ENCODE measurements at regions not wholly inside any gene's neighbourhood (a gene's known extent, or its start where the extent isn't known, plus 50 kb on each side); places are given as distances from the start of the nearest gene placed in this dataset.

GRCh38 chr5:160991205-160991604 lies 139.2 kb upstream of the ATP10B start:
- no peak for DNase-seq (ENCODE audit: extremely low spot score)
- WGBS, result 91% methylated on average over 1 of the region's 1 CpG
- H3K36me3 ChIP-seq (ENCODE audit: insufficient read depth), result peaks cover 2% of the 10 kb centered on the region
- H3K4me3 ChIP-seq (ENCODE audit: low read depth, low read length), result no peak overlapping the region
- H3K27ac ChIP-seq (ENCODE audit: low read depth), result no peak overlapping the region
- H3K4me1 ChIP-seq (ENCODE audit: insufficient read depth), result no peaks in the 10 kb centered on the region

GRCh38 chr5:160979385-160979784 lies 127.4 kb upstream of the ATP10B start:
- Histone ChIP-seq H3K4me3 (ENCODE audit: low read depth, low read length) (no peak overlapping the region), H3K27ac (ENCODE audit: low read depth) (no peak overlapping the region), H3K4me1 (ENCODE audit: insufficient read depth) (no peaks in the 10 kb centered on the region), H3K36me3 (ENCODE audit: insufficient read depth) (no peaks in the 10 kb centered on the region)
- 49% methylated on average over 3 of the region's 3 CpGs for whole genome bisulfite sequencing
- DNase-seq (ENCODE audit: extremely low spot score), result no peak

GRCh38 chr5:160978944-160979343 lies 126.9 kb upstream of the ATP10B start:
- H3K27ac ChIP-seq (ENCODE audit: low read depth), result no peak overlapping the region
- H3K4me3 ChIP-seq (ENCODE audit: low read depth, low read length), result no peak overlapping the region
- no peak for DNase-seq (ENCODE audit: extremely low spot score)
- no peaks in the 10 kb centered on the region for H3K36me3 ChIP-seq (ENCODE audit: insufficient read depth)
- H3K4me1 ChIP-seq (ENCODE audit: insufficient read depth), result no peaks in the 10 kb centered on the region

- H3K36me3 ChIP-seq (ENCODE audit: insufficient read depth), result no peaks in the 10 kb centered on the region
- DNase-seq (ENCODE audit: extremely low spot score), result no peak
- 57% methylated on average over 2 of the region's 2 CpGs for WGBS
- no peaks in the 10 kb centered on the region for H3K4me1 ChIP-seq (ENCODE audit: insufficient read depth)
- H3K27ac ChIP-seq (ENCODE audit: low read depth), result no peak overlapping the region
- no peak overlapping the region for H3K4me3 ChIP-seq (ENCODE audit: low read depth, low read length)
Observed at GRCh38 chr5:160976181-160976580, 124.2 kb upstream of the ATP10B start.

GRCh38 chr5:160970605-160971191 lies 118.7 kb upstream of the ATP10B start:
- H3K4me3 ChIP-seq (ENCODE audit: low read depth, low read length), result no peak overlapping the region
- 67% methylated on average over 1 of the region's 1 CpG for WGBS
- no peak overlapping the region for H3K27ac ChIP-seq (ENCODE audit: low read depth)
- no peaks in the 10 kb centered on the region for H3K4me1 ChIP-seq (ENCODE audit: insufficient read depth)
- DNase-seq (ENCODE audit: extremely low spot score), result no peak
- H3K36me3 ChIP-seq (ENCODE audit: insufficient read depth), result no peaks in the 10 kb centered on the region

GRCh38 chr5:160969645-160970044 lies 117.6 kb upstream of the ATP10B start:
- Histone ChIP-seq H3K36me3 (ENCODE audit: insufficient read depth) (no peaks in the 10 kb centered on the region), H3K4me3 (ENCODE audit: low read depth, low read length) (no peak overlapping the region), H3K27ac (ENCODE audit: low read depth) (no peak overlapping the region), H3K4me1 (ENCODE audit: insufficient read depth) (no peaks in the 10 kb centered on the region)
- DNase-seq (ENCODE audit: extremely low spot score), result no peak

- H3K36me3 ChIP-seq (ENCODE audit: insufficient read depth), result no peaks in the 10 kb centered on the region
- no peak overlapping the region for H3K4me3 ChIP-seq (ENCODE audit: low read depth, low read length)
- 90% methylated on average over 6 of the region's 6 CpGs for WGBS
- H3K27ac ChIP-seq (ENCODE audit: low read depth), result no peak overlapping the region
- no peaks in the 10 kb centered on the region for H3K4me1 ChIP-seq (ENCODE audit: insufficient read depth)
- no peak for DNase-seq (ENCODE audit: extremely low spot score)
Observed at GRCh38 chr5:160968480-160968879, 116.5 kb upstream of the ATP10B start.

GRCh38 chr5:160966921-160967320 lies 114.9 kb upstream of the ATP10B start:
- H3K4me1 ChIP-seq (ENCODE audit: insufficient read depth), result no peaks in the 10 kb centered on the region
- WGBS, result 59% methylated on average over 2 of the region's 2 CpGs
- no peak for DNase-seq (ENCODE audit: extremely low spot score)
- no peak overlapping the region for H3K27ac ChIP-seq (ENCODE audit: low read depth)
- H3K4me3 ChIP-seq (ENCODE audit: low read depth, low read length), result no peak overlapping the region
- no peaks in the 10 kb centered on the region for H3K36me3 ChIP-seq (ENCODE audit: insufficient read depth)

GRCh38 chr5:160961761-160962160 lies 109.8 kb upstream of the ATP10B start:
- WGBS, result 82% methylated on average over 2 of the region's 2 CpGs
- no peak overlapping the region for H3K4me3 ChIP-seq (ENCODE audit: low read depth, low read length)
- DNase-seq (ENCODE audit: extremely low spot score), result no peak

GRCh38 chr5:160961038-160961437 lies 109.0 kb upstream of the ATP10B start:
- Histone ChIP-seq H3K27ac (ENCODE audit: low read depth) (no peak overlapping the region), H3K36me3 (ENCODE audit: insufficient read depth) (no peaks in the 10 kb centered on the region), H3K4me3 (ENCODE audit: low read depth, low read length) (no peak overlapping the region), H3K4me1 (ENCODE audit: insufficient read depth) (no peaks in the 10 kb centered on the region)
- WGBS, result 68% methylated on average over 1 of the region's 1 CpG
- no peak for DNase-seq (ENCODE audit: extremely low spot score)

More at GRCh38 chr5:160961761-160962160, 109.8 kb upstream of the ATP10B start:
- Histone ChIP-seq H3K36me3 (ENCODE audit: insufficient read depth) (no peaks in the 10 kb centered on the region), H3K27ac (ENCODE audit: low read depth) (no peak overlapping the region), H3K4me1 (ENCODE audit: insufficient read depth) (no peaks in the 10 kb centered on the region)

GRCh38 chr5:160960592-160960991 lies 108.6 kb upstream of the ATP10B start:
- WGBS, result 79% methylated on average over 2 of the region's 2 CpGs
- DNase-seq (ENCODE audit: extremely low spot score), result no peak
- no peaks in the 10 kb centered on the region for H3K36me3 ChIP-seq (ENCODE audit: insufficient read depth)

GRCh38 chr5:160959804-160960203 lies 107.8 kb upstream of the ATP10B start:
- Histone ChIP-seq H3K4me3 (ENCODE audit: low read depth, low read length) (no peak overlapping the region), H3K27ac (ENCODE audit: low read depth) (no peak overlapping the region), H3K4me1 (ENCODE audit: insufficient read depth) (no peaks in the 10 kb centered on the region), H3K36me3 (ENCODE audit: insufficient read depth) (no peaks in the 10 kb centered on the region)
- 76% methylated on average over 2 of the region's 2 CpGs for WGBS
- no peak for DNase-seq (ENCODE audit: extremely low spot score)

More at GRCh38 chr5:160960592-160960991, 108.6 kb upstream of the ATP10B start:
- no peak overlapping the region for H3K4me3 ChIP-seq (ENCODE audit: low read depth, low read length)
- no peak overlapping the region for H3K27ac ChIP-seq (ENCODE audit: low read depth)
- no peaks in the 10 kb centered on the region for H3K4me1 ChIP-seq (ENCODE audit: insufficient read depth)

- Histone ChIP-seq H3K36me3 (ENCODE audit: insufficient read depth) (no peaks in the 10 kb centered on the region), H3K27ac (ENCODE audit: low read depth) (no peak overlapping the region), H3K4me3 (ENCODE audit: low read depth, low read length) (no peak overlapping the region), H3K4me1 (ENCODE audit: insufficient read depth) (no peaks in the 10 kb centered on the region)
- no peak for DNase-seq (ENCODE audit: extremely low spot score)
- WGBS, result 83% methylated on average over 1 of the region's 1 CpG
Observed at GRCh38 chr5:160957312-160957861, 105.4 kb upstream of the ATP10B start.

GRCh38 chr5:160956051-160956450 lies 104.0 kb upstream of the ATP10B start:
- H3K27ac ChIP-seq (ENCODE audit: low read depth), result no peak overlapping the region
- no peak overlapping the region for H3K4me3 ChIP-seq (ENCODE audit: low read depth, low read length)
- H3K36me3 ChIP-seq (ENCODE audit: insufficient read depth), result no peaks in the 10 kb centered on the region
- DNase-seq (ENCODE audit: extremely low spot score), result no peak
- no peaks in the 10 kb centered on the region for H3K4me1 ChIP-seq (ENCODE audit: insufficient read depth)
- 72% methylated on average over 1 of the region's 1 CpG for WGBS

- 71% methylated on average over 2 of the region's 2 CpGs for WGBS
- H3K4me3 ChIP-seq (ENCODE audit: low read depth, low read length), result no peak overlapping the region
- no peak overlapping the region for H3K27ac ChIP-seq (ENCODE audit: low read depth)
- H3K4me1 ChIP-seq (ENCODE audit: insufficient read depth), result no peaks in the 10 kb centered on the region
- no peak for DNase-seq (ENCODE audit: extremely low spot score)
- no peaks in the 10 kb centered on the region for H3K36me3 ChIP-seq (ENCODE audit: insufficient read depth)
Observed at GRCh38 chr5:160950311-160950710, 98.3 kb upstream of the ATP10B start.
